HUDEP-2 (cell line): ENCODE measurements at regions not wholly inside any gene's neighbourhood (a gene's known extent, or its start where the extent isn't known, plus 50 kb on each side); places are given as distances from the start of the nearest gene placed in this dataset.
"Not testable (repeated sequence)": the region's sequence is repeated elsewhere in the genome, so short reads cannot be mapped to it uniquely, and the experiment has no call there.

Experiments used
- DNase-seq, 76 experiments: peaks; one replicate each; lab custom pipeline; 2025; ENCODE audit not compliant: unreplicated experiment in 76 of 76; lab: John Stamatoyannopoulos, UW

- no peak for DNase-seq
Observed at GRCh38 chr16:85526185-85526974, 86.7 kb upstream of the GSE1 start.

GRCh38 chr16:85527042-85527766, 85.9 kb upstream of the GSE1 start:
- no peak for DNase-seq

- peak in 54 of 76 experiments; percentile 7 to 71 (median 44) for DNase-seq
Observed at GRCh38 chr16:85527767-85528297, 85.3 kb upstream of the GSE1 start.

DNA sequence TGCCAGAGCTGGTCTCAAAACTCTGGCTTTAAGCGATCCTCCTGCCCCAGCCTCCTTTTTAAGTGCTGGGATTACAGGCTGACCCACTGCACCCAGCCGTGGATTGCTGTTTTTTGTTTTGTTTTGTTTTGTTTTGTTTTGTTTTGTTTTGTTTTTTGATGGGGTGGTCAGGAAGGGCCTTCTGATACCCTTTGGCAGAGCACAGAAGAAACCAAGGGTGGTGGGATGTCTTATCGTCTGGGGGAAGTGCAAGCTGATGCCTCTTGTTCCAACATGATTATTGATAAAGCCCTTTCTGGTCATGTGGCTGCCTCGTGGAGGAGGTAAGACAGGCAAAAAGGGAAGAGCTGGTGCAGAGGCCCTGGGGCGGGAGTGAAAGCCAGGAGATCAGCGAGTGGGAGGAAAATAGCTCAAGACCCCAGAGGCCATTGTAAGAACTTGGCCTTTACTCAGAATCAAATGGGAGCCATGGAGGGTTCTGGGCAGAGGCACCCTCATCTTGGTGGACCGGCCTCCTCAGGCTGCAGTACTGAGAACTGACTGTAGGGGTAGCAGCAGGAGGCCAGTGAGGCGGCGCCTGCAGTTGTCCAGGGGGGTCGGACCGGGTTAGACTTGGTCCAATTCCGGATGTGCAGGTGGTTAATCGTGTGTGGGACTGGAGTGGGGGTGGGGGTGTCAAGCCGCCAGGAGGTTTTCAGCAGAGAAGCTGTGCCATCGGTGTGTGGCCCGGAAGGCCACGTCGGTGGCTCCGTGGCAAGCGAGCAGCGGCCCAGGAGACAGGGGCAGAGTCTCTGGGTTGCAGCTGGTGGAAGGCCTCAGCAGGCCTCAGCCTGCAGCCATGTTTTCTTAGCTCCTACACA, 84.4 kb upstream of the GSE1 start:
- DNase-seq: peak in 61 of 76 experiments; percentile 10 to 78 (median 52)

DNA sequence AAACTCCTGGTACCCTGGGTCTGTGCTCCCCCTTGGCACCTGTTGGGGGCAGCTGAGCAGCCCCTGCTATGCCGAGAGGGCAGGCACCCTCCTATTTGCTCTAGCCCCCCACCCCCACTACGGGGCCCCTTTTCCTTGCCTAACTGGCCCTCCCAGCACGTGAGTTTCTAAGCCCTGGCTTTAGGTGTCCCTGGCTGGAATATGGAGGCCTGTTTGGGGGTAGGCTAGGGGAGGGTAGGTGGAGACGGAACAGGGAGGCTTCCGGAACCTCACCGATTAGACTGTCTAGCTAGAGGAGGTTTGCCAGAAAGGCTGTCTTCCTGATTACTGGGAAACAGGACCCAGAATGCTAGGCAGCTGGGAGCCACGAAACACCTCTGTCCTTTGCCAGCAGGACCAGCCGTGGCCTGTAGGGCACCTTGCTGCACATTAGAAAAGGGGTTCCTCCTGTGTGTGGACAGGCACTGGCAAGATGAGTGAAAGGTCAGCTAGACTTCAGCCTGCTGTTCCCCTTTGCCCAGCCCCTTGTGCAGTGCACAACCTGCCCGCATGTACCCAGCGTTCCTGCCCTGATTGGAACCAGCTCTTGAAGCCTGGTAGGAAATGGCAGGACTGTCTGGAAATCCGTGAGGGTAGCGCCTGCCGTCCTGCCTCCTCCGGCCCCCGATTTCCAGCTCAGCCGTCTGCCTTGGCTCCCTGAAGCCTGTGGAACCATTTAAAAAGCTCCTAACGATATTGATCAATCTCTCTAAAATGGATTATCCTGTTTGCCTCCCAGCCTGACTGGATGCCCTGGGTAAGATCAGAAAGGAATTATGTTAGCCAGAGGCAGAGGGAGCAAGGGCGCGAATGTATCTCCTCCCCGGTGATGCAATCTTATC, 83.4 kb upstream of the GSE1 start:
- peak in 5 of 76 experiments; percentile 10 to 38 (median 12) for DNase-seq

DNA sequence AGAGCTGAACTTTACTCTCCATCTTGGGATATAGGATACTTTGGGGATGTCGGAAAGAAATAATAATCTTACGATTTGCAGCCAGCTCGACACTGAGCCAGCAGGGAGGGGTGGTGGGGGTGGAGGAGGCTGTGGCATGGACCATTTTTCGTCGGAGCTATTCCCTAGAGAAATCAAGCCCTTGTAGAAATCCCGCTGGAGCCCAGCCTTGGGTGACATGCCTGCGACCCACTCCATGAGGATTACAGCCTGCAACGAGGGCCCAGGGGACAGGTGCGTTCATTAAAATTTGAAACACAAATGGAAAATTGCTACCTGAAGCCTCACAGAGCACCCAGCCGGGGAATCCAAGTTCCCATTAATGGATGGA, 82.8 kb upstream of the GSE1 start:
- no peak for DNase-seq

- no peak for DNase-seq
Observed at GRCh38 chr16:85531516-85531915, 81.6 kb upstream of the GSE1 start.

DNA sequence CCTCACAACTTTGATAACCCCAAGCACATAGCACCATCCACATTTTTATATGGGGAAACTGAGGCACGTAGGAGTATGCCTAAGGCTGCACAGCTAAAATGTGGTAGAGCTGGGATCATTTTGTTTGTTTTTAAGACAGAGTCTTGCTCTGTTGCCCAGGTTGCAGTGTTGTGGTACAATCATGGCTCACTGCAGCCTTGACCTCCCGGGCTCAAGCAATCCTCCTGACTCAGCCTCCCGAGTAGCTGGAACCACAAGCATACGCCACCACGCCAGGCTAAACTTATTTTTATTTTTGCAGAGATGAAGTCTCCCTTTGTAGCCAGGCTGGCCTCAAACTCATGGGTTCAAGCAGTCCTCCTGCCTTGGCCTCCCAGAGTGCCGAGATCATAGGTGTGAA, 81.0 kb upstream of the GSE1 start:
- no peak for DNase-seq

- not testable (repeated sequence) for DNase-seq
Observed at GRCh38 chr16:85533593-85533992, 79.5 kb upstream of the GSE1 start.

GRCh38 chr16:85534536-85535351, 78.4 kb upstream of the GSE1 start:
- peak in 2 of 76 experiments; percentile 40 to 52 for DNase-seq

DNA sequence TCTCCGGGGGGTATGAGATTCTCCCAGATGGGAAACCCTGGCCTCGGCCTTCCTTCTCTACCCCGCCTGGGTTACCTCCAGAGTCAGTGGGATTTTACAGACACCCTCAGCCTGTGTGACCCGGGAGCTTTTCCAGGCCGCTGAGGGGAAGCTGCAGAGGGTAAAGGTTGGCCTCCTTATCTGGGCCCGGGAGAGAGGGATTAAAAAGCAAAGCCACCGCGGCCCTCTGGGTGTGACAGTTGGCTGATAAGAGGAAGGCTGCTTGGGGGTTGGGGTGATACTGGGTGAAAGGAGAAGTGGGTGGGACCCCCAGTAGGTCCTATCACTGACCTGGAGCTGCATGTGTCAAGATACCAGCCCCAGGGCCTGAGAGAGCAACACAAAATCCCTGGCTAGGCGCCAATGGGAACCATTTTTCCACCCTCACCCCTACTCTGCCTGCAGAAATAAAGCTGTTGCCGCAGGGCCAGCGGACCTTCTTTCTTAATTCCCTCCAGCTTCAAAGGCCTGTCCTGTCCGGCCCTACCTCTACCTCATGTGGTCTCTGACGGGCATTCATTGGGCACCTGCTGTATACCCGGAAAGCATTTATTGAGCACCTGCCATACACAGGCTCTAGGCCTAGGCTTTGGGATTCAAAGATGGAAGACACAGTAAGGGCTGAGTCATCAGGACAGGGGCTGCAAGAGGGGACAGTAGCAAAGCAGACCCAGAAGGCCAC, 77.6 kb upstream of the GSE1 start:
- DNase-seq: peak; percentile 65 to 99 (median 96)

GRCh38 chr16:85536073-85536410, 77.1 kb upstream of the GSE1 start:
- peak in 35 of 76 experiments; percentile 13 to 84 (median 55) for DNase-seq

DNA sequence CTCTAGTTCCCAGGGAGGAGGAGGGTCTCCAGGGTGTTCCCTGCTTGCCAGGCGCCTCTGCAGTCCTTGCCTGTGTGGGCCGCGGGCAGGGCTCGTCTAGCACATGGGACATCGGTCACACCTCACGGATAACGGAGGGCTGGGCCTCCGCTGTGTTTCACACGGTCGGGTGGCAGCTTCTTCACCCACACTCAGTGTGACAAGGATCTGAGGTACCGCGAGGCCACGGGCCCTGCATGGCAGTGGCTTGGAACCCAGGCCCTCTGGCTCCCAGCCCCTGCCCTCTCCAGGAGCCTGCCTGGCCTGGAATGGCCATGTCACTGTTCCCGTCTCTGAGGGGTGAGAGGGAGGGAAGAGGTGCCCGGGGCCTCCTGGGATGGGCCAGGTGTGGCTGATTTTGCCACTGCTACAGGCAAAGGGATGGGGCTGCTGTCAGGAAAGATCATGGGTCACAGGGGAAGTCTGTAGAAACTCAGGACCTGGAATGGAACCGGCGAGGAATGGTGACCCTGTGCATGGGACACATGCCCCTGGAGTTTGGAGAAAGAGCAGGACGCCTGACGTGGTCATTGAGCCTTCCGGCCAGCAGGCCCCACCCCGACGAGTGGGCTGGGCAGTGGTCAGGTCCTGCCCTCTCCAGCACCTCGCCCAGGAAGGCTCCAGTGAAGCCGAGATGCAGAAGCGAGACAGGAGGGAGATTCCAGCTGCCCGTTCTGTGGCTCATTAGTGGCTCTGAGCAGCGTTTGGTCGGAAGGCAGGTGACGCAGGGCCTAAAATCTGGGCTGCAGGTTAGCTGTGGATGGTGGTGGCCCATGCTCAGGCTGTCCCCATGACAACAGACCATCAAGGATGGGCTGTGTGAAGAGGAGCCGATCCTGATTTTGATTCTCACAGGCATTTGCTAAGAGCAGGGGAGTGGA, 76.5 kb upstream of the GSE1 start:
- DNase-seq: peak in 57 of 76 experiments; percentile 10 to 84 (median 56)

- no peak for DNase-seq
Observed at GRCh38 chr16:85537331-85537788, 75.8 kb upstream of the GSE1 start.

GRCh38 chr16:85537795-85538401, 75.2 kb upstream of the GSE1 start:
- DNase-seq: no peak

- no peak for DNase-seq
Observed at GRCh38 chr16:85539084-85539483, 74.0 kb upstream of the GSE1 start.
